B cell (primary cell): ENCODE measurements at regions not wholly inside any gene's neighbourhood (a gene's known extent, or its start where the extent isn't known, plus 50 kb on each side); places are given as distances from the start of the nearest gene placed in this dataset.

Experiments
- EZH2 ChIP-seq: IDR thresholded peaks from 2 replicates; pipeline ENCODE4 v1.6.1; 2012; ENCODE audit warnings: borderline replicate concordance, low read depth, mild to moderate bottlenecking, moderate library complexity, low read length; ENCODE audit not compliant: insufficient read depth, poor library complexity, severe bottlenecking
- TF ChIP-seq, protein P1 (sequence below): fragments of 200-600 bp; IDR thresholded peaks from one replicate; pipeline ENCODE4 v1.8.0; 2022; ENCODE audit warnings: antibody characterized with exemption, mild to moderate bottlenecking

DNA sequence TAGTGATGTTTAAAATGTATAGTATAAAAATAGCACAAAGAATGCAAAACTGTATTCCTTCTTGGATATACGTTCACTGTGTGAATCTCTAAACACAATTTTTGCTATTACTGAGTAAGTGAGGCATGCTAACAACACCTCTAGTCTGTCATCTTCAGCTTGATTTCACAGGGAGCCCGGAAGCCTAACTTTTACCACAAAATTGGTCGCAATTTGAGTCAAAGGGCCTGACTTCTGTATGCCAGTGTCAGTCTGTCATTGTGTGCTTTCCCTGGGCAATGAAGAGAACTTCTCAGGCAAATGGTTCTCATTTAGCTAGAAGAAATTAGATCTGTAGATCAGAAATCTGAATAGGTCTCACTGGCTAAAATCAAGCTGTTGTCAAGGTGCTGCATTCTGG lies 1059.5 kb downstream of the FAM181B start:
- TF ChIP-seq, protein P1, sequence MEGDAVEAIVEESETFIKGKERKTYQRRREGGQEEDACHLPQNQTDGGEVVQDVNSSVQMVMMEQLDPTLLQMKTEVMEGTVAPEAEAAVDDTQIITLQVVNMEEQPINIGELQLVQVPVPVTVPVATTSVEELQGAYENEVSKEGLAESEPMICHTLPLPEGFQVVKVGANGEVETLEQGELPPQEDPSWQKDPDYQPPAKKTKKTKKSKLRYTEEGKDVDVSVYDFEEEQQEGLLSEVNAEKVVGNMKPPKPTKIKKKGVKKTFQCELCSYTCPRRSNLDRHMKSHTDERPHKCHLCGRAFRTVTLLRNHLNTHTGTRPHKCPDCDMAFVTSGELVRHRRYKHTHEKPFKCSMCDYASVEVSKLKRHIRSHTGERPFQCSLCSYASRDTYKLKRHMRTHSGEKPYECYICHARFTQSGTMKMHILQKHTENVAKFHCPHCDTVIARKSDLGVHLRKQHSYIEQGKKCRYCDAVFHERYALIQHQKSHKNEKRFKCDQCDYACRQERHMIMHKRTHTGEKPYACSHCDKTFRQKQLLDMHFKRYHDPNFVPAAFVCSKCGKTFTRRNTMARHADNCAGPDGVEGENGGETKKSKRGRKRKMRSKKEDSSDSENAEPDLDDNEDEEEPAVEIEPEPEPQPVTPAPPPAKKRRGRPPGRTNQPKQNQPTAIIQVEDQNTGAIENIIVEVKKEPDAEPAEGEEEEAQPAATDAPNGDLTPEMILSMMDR, result no peak
- no peak for TF ChIP-seq EZH2
